ENCODE measurements at regions not wholly inside any gene's neighbourhood (a gene's known extent, or its start where the extent isn't known, plus 50 kb on each side); places are given as distances from the start of the nearest gene placed in this dataset.

DNA sequence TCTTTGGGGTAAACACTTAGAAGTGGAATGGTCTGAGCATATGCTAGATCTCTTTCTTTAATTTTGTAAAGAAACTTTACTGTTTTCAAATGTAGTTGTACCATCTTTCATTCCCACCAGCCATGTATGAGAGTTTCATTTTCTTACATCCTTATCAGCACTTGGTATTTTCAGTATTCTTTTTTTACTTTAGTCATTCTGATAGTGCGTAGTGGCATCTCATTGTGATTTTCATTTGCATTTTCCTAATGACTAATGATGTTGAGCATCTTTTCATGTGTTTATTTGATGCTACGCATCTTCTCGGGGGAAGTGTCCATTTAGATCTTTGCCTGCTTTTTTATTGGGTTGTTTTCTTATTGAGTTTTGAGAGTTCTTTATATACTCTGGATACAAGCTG is 71.3 kb upstream of the PRPS1 start:
- in situ Hi-C loops (cut with HindIII; ENCODE audit: extremely low pct_ligation_motif_present, low pct_unique_long_range_greater_than_20kb) = no loop called here
- no TSS peak for BruUV-seq (replicated peaks)
- H4K20me1 ChIP-seq (ENCODE audit: insufficient read depth, low read length) = no peaks in the 10 kb centered on the region
- intact Hi-C loops (cut with micrococcal nuclease; ENCODE audit: unreplicated experiment) = no loop called here
- H3K4me2 ChIP-seq (ENCODE audit: low read depth, low read length) = no peak overlapping the region
- CTCF ChIA-PET (ENCODE audit: low intra/inter-chr PET ratio, low total read pairs) = no interaction called here
- H3K4me3 ChIP-seq (replicated peaks in 1 of 3; ENCODE audit: insufficient read depth in 1 of 3, low read depth in 2 of 3, low read length in 3 of 3) = no peak overlapping the region
- H2AFZ ChIP-seq (ENCODE audit: low read length) = no peak overlapping the region
- POLR2A ChIA-PET = no interaction called here
- H3K9me3 ChIP-seq (ENCODE audit: low read length) = no peaks in the 10 kb centered on the region
- WGBS (ENCODE audit: low lambda C conversion rate) = 36% methylated on average over 3 of the region's 3 CpGs
- no peaks in the 10 kb centered on the region for H3K36me3 ChIP-seq (replicated peaks in 1 of 2; ENCODE audit: control insufficient read depth in 1 of 2, insufficient read depth in 2 of 2, low read length in 2 of 2)
- H3K79me2 ChIP-seq (ENCODE audit: insufficient read depth, low read length) = no peaks in the 10 kb centered on the region
- H3K4me1 ChIP-seq (ENCODE audit: insufficient read depth, low read length) = no peaks in the 10 kb centered on the region
- FAIRE-seq (peak; percentile 4), DNase-seq (ENCODE audit: low spot score) (no peak), ATAC-seq (no peak)
- no peak overlapping the region for H3K9ac ChIP-seq (ENCODE audit: insufficient read depth, low read depth, low read length)
- TF ChIP-seq CENPT (CRISPR knock-in tag; IDR thresholded peaks at IDR 0.05; ENCODE audit: low read depth) (no peak), GATAD1 (CRISPR knock-in tag; IDR thresholded peaks at IDR 0.05) (no peak), ZNF614 (CRISPR knock-in tag; IDR thresholded peaks at IDR 0.05; ENCODE audit: borderline replicate concordance) (no peak), FOSL2 (CRISPR knock-in tag; IDR thresholded peaks at IDR 0.05) (no peak), MED8 (CRISPR knock-in tag; IDR thresholded peaks at IDR 0.05; ENCODE audit: insufficient replicate concordance) (no peak), PHF20 (CRISPR knock-in tag; IDR thresholded peaks at IDR 0.05) (no peak), RXRA (CRISPR knock-in tag; IDR thresholded peaks at IDR 0.05) (no peak), ZNF619 (CRISPR knock-in tag; IDR thresholded peaks at IDR 0.05) (no peak), JUN (CRISPR knock-in tag; IDR thresholded peaks at IDR 0.05) (no peak), ZNF180 (CRISPR knock-in tag; IDR thresholded peaks at IDR 0.05; ENCODE audit: borderline replicate concordance, low read depth) (no peak), YEATS4 (CRISPR knock-in tag; IDR thresholded peaks at IDR 0.05; ENCODE audit: borderline replicate concordance) (no peak), ZNF446 (CRISPR knock-in tag; IDR thresholded peaks at IDR 0.05) (no peak), BORCS8-MEF2B (CRISPR knock-in tag; IDR thresholded peaks at IDR 0.05) (no peak), ZNF746 (CRISPR knock-in tag; IDR thresholded peaks at IDR 0.05) (no peak), ARID4A (CRISPR knock-in tag; IDR thresholded peaks at IDR 0.05; ENCODE audit: borderline replicate concordance) (no peak)
- TF ChIP-seq, protein P1, sequence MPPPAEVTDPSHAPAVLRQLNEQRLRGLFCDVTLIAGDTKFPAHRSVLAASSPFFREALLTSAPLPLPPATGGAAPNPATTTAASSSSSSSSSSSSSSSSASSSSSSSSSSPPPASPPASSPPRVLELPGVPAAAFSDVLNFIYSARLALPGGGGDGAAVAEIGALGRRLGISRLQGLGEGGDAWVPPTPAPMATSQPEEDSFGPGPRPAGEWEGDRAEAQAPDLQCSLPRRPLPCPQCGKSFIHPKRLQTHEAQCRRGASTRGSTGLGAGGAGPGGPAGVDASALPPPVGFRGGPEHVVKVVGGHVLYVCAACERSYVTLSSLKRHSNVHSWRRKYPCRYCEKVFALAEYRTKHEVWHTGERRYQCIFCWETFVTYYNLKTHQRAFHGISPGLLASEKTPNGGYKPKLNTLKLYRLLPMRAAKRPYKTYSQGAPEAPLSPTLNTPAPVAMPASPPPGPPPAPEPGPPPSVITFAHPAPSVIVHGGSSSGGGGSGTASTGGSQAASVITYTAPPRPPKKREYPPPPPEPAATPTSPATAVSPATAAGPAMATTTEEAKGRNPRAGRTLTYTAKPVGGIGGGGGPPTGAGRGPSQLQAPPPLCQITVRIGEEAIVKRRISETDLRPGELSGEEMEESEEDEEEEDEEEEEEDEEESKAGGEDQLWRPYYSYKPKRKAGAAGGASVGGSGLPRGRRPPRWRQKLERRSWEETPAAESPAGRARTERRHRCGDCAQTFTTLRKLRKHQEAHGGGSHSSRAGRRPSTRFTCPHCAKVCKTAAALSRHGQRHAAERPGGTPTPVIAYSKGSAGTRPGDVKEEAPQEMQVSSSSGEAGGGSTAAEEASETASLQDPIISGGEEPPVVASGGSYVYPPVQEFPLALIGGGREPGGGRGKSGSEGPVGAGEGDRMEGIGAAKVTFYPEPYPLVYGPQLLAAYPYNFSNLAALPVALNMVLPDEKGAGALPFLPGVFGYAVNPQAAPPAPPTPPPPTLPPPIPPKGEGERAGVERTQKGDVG (CRISPR knock-in tag; IDR thresholded peaks at IDR 0.05; ENCODE audit: borderline replicate concordance) = no peak
- TF ChIP-seq, protein P2, sequence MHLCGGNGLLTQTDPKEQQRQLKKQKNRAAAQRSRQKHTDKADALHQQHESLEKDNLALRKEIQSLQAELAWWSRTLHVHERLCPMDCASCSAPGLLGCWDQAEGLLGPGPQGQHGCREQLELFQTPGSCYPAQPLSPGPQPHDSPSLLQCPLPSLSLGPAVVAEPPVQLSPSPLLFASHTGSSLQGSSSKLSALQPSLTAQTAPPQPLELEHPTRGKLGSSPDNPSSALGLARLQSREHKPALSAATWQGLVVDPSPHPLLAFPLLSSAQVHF (CRISPR knock-in tag; IDR thresholded peaks at IDR 0.05) = no peak
- H3K27ac ChIP-seq (ENCODE audit: extremely low read length, insufficient read depth, low read length) = no peak overlapping the region
- H3K27me3 ChIP-seq (ENCODE audit: control insufficient read depth in 1 of 2, insufficient read depth in 2 of 2, low read length in 2 of 2) = no peaks in the 10 kb centered on the region

Data from HepG2 (cell line).